Neural cell (in vitro differentiated cells): ENCODE measurements at regions not wholly inside any gene's neighbourhood (a gene's known extent, or its start where the extent isn't known, plus 50 kb on each side); places are given as distances from the start of the nearest gene placed in this dataset.

Experiments
- H2AFZ ChIP-seq: fragments of 200-600, 300-800 bp; sonication (generic), shearing (Covaris generic); 2 replicates; pipeline ENCODE4 v1.6.0; 2014; ENCODE audit warnings: low read depth, mild to moderate bottlenecking, antibody characterized with exemption, low read length, moderate library complexity
- H3F3A ChIP-seq: fragments of 200-600 bp; shearing (Covaris generic); 2 replicates; pipeline ENCODE4 v1.6.1; 2016; ENCODE audit warnings: mild to moderate bottlenecking, moderate library complexity, mixed read lengths, antibody characterized with exemption, low read length; ENCODE audit not compliant: insufficient read depth, poor library complexity, severe bottlenecking
- H3K27ac ChIP-seq: fragments of 200-600, 300-800 bp; sonication (generic), shearing (Covaris generic); 2 replicates; pipeline ENCODE4 v1.5.1; 2014; ENCODE audit warnings: mild to moderate bottlenecking, low read length, moderate library complexity
- H3K27me3 ChIP-seq: fragments of 300-800, 200-600 bp; sonication (generic), shearing (Covaris generic); 2 replicates; pipeline ENCODE4 v1.6.0; 2014; ENCODE audit warnings: mild to moderate bottlenecking, low read depth, low read length, moderate library complexity; ENCODE audit not compliant: insufficient read depth
- H3K36me3 ChIP-seq: fragments of 300-800, 200-600 bp; sonication (generic), shearing (Covaris generic); 2 replicates; pipeline ENCODE4 v1.5.1; 2014; ENCODE audit warnings: mild to moderate bottlenecking, antibody characterized with exemption, low read length, moderate library complexity; ENCODE audit not compliant: insufficient read depth
- H3K4me2 ChIP-seq: fragments of 300-800, 200-600 bp; sonication (generic), shearing (Covaris generic); 2 replicates; pipeline ENCODE4 v1.6.0; 2014; ENCODE audit warnings: mild to moderate bottlenecking, low read length
- H3K4me3 ChIP-seq: fragments of 300-800, 200-600 bp; sonication (generic), shearing (Covaris generic); 2 replicates; pipeline ENCODE4 v1.5.1; 2014; ENCODE audit warnings: mild to moderate bottlenecking, low read length, moderate library complexity
- H3K79me2 ChIP-seq: fragments of 200-600 bp; shearing (Covaris generic); replicated peaks from 2 replicates; pipeline ENCODE4 v1.6.0; 2014; ENCODE audit warnings: mild to moderate bottlenecking, low read length, moderate library complexity; ENCODE audit not compliant: insufficient read depth
- H3K9ac ChIP-seq: fragments of 300-800, 200-600 bp; sonication (generic), shearing (Covaris generic); 2 replicates; pipeline ENCODE4 v1.6.1; 2016; ENCODE audit warnings: mild to moderate bottlenecking, low read length, mixed read lengths
- H3K9me2 ChIP-seq: fragments of 200-600 bp; shearing (Covaris generic); 2 replicates; pipeline ENCODE4 v1.6.1; 2016; ENCODE audit warnings: mild to moderate bottlenecking, low read length, mixed read lengths; ENCODE audit not compliant: insufficient read depth
- H3K9me3 ChIP-seq: fragments of 200-600, 300-800 bp; sonication (generic), shearing (Covaris generic); 2 replicates; pipeline ENCODE4 v1.6.1; 2016; ENCODE audit warnings: mild to moderate bottlenecking, mixed run types, low read length, moderate library complexity, mixed read lengths
- H4K20me1 ChIP-seq: fragments of 200-600 bp; shearing (Covaris generic); 2 replicates; pipeline ENCODE4 v1.6.1; 2016; ENCODE audit warnings: mild to moderate bottlenecking, mixed run types; ENCODE audit not compliant: insufficient read depth
- CTCF ChIP-seq: fragments of 450-650 bp; IDR thresholded peaks from 2 replicates; pipeline ENCODE4 v1.5.1; 2014; ENCODE audit warnings: antibody characterized with exemption, mild to moderate bottlenecking, moderate library complexity; ENCODE audit not compliant: poor library complexity, severe bottlenecking
- EP300 ChIP-seq: fragments of 450-650 bp; conservative IDR thresholded peaks from 2 replicates; pipeline ENCODE4 v1.6.1; 2014; ENCODE audit warnings: antibody characterized with exemption, mild to moderate bottlenecking, moderate library complexity; ENCODE audit not compliant: poor library complexity, severe bottlenecking
- EZH2 ChIP-seq: fragments of 200-600, 300-800 bp; shearing (Covaris generic), sonication (generic); IDR thresholded peaks from 2 replicates; pipeline ENCODE4 v1.6.1; 2014; ENCODE audit warnings: antibody characterized with exemption, low read length, borderline replicate concordance, mild to moderate bottlenecking; ENCODE audit not compliant: insufficient read depth, poor library complexity, severe bottlenecking
- MXI1 ChIP-seq: fragments of 450-650 bp; conservative IDR thresholded peaks from 2 replicates; pipeline ENCODE4 v1.6.1; 2014; ENCODE audit warnings: antibody characterized with exemption, mild to moderate bottlenecking; ENCODE audit not compliant: poor library complexity, severe bottlenecking
- POLR2AphosphoS5 ChIP-seq: IDR thresholded peaks from 2 replicates; pipeline ENCODE4 v1.6.1; 2012
- RAD21 ChIP-seq: fragments of 450-650 bp; conservative IDR thresholded peaks from 2 replicates; pipeline ENCODE4 v1.6.1; 2014; ENCODE audit warnings: antibody characterized with exemption, mild to moderate bottlenecking, moderate library complexity
- REST ChIP-seq: IDR thresholded peaks from 2 replicates; pipeline ENCODE4 v1.6.1; 2012; ENCODE audit warnings: borderline replicate concordance
- SMC3 ChIP-seq: fragments of 450-650 bp; conservative IDR thresholded peaks from 2 replicates; pipeline ENCODE4 v1.6.1; 2014; ENCODE audit warnings: antibody characterized with exemption, mild to moderate bottlenecking, moderate library complexity; ENCODE audit not compliant: poor library complexity
- TAF1 ChIP-seq: IDR thresholded peaks from 2 replicates; pipeline ENCODE4 v1.6.1; 2012; ENCODE audit warnings: low read depth

GRCh38 chr4:30920043-30920442 lies 199.9 kb downstream of the PCDH7 start:
- TF ChIP-seq EZH2 (no peak), MXI1 (no peak), SMC3 (no peak), CTCF (no peak), RAD21 (no peak), TAF1 (no peak), POLR2AphosphoS5 (no peak), REST (no peak)
- H3K9me2 ChIP-seq: no peaks in the 10 kb centered on the region
- no peaks in the 10 kb centered on the region for H3K36me3 ChIP-seq
- no peaks in the 10 kb centered on the region for H4K20me1 ChIP-seq
- H2AFZ ChIP-seq: no peak overlapping the region
- H3K4me2 ChIP-seq: no peak overlapping the region
- no peak overlapping the region for H3K27ac ChIP-seq
- no peak overlapping the region for H3K9ac ChIP-seq
- no peaks in the 10 kb centered on the region for H3K79me2 ChIP-seq
- no peaks in the 10 kb centered on the region for H3K9me3 ChIP-seq
- no peaks in the 10 kb centered on the region for H3F3A ChIP-seq
- no peak overlapping the region for H3K4me3 ChIP-seq
- H3K27me3 ChIP-seq: no peaks in the 10 kb centered on the region

GRCh38 chr4:30922625-30923024 lies 202.5 kb downstream of the PCDH7 start:
- Histone ChIP-seq H3F3A (no peaks in the 10 kb centered on the region), H3K4me2 (no peak overlapping the region), H3K9me3 (no peaks in the 10 kb centered on the region), H3K9ac (no peak overlapping the region), H4K20me1 (no peaks in the 10 kb centered on the region), H2AFZ (no peak overlapping the region), H3K27me3 (no peaks in the 10 kb centered on the region), H3K27ac (no peak overlapping the region), H3K36me3 (no peaks in the 10 kb centered on the region), H3K4me3 (no peak overlapping the region), H3K79me2 (no peaks in the 10 kb centered on the region), H3K9me2 (no peaks in the 10 kb centered on the region)
- no peak for TF ChIP-seq MXI1
- TF ChIP-seq EZH2: no peak
- no peak for TF ChIP-seq EP300

- Histone ChIP-seq H3K27ac (no peak overlapping the region), H2AFZ (no peak overlapping the region), H3K9me2 (peaks cover 3% of the 10 kb centered on the region), H3K9me3 (no peaks in the 10 kb centered on the region), H3K79me2 (no peaks in the 10 kb centered on the region), H3K4me3 (no peak overlapping the region), H3K4me2 (no peak overlapping the region), H3K36me3 (no peaks in the 10 kb centered on the region), H3K27me3 (no peaks in the 10 kb centered on the region), H4K20me1 (no peaks in the 10 kb centered on the region), H3F3A (no peaks in the 10 kb centered on the region), H3K9ac (no peak overlapping the region)
- TF ChIP-seq EP300 (no peak), POLR2AphosphoS5 (no peak), SMC3 (no peak), RAD21 (no peak), CTCF (no peak), MXI1 (no peak), REST (no peak), EZH2 (no peak), TAF1 (no peak)
These were observed 204.3 kb downstream of the PCDH7 start for GRCh38 chr4:30924495-30924894.
